GM10266 (cell line): ENCODE measurements at regions not wholly inside any gene's neighbourhood (a gene's known extent, or its start where the extent isn't known, plus 50 kb on each side); places are given as distances from the start of the nearest gene placed in this dataset.
A peak's percentile ranks its signal among the peaks of the same experiment; 100 is the strongest.
"Not testable (repeated sequence)": the region's sequence is repeated elsewhere in the genome, so short reads cannot be mapped to it uniquely, and the experiment has no call there.

ENCODE experiments used
- DNase-seq: peaks from one replicate; pipeline ENCODE4 v3.0.0; 2012; ENCODE audit errors: extremely low spot score
- CTCF ChIP-seq: IDR thresholded peaks from 2 replicates; pipeline ENCODE4 v1.5.1; 2012; ENCODE audit warnings: mild to moderate bottlenecking, low read depth; ENCODE audit not compliant: control insufficient read depth, insufficient read depth; ENCODE audit errors: missing control alignments

GRCh38 chr4:162978398-162978797 is 188.3 kb downstream of the NAF1 start:
- no peak for TF ChIP-seq CTCF
- DNase-seq = no peak

GRCh38 chr4:162977788-162978187 is 188.9 kb downstream of the NAF1 start:
- no peak for TF ChIP-seq CTCF
- DNase-seq = no peak

DNA sequence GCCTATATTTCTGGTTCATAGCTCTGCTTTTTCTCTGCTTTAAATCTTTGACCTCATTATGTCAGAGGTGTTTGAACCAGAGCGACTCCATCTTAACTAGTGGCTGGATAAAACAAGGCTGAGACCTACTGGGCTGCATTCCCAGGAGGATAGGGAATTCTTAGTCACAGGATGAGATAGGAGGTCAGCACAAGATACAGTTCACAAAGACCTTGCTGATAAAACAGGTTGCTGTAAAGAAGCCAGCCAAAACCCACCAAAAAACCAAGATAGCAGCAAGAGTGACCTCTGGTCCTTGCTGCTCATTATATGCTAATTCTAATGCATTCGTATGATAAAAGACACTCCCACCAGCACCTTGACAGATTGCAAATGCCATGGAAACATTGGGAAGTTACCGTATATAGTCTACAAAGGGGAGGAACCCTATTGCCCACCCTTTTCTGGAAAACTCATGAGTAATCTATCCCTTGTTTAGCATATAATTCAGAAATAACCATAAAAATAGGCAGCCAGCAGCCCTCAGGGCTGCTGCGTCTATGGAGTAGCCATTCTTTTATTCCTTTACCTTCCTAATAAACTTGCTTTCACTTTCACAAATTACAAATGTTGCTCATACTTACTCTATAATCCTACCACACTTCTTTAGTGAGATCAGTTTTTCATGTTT is 193.9 kb downstream of the NAF1 start:
- TF ChIP-seq CTCF = no peak
- no peak for DNase-seq

DNA sequence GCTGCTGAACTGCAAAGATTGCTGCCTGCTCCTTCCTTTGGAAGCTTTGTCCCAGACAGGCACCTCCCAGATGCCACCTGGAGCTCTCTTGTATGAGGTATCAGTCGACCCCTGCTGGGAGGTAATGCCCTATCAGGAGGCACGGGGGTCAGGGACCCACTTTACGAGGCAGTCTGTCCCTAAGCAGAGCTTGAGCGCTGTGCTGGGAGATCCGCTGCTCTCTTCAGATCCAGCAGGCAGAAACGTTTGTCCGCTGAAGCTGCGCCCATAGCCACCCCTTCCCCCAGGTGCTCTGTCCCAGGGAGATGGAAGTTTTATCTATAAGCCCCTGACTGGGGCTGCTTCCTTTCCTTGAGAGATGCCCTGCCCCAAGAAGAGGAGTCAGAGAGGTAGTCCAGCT is 197.5 kb downstream of the NAF1 start:
- no peak for DNase-seq
- TF ChIP-seq CTCF = no peak

DNA sequence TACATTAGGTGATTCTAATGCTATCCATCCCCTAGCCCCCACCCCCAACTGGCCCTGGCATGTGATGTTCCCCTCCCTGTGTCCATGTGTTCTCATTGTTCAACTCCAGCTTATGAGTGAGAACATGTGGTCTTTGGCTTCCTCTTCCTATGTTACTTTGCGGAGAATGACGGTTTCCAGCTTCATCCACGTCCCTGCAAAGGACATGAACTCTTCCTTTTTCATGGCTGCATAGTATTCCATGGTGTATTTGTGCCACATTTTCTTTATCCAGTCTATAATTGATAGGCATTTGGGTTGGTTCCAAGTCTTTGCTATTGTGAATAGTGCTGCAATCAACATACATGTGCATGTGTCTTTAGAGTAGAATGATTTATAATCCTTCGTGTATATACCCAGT is 200.7 kb downstream of the NAF1 start:
- not testable (repeated sequence) for DNase-seq

DNA sequence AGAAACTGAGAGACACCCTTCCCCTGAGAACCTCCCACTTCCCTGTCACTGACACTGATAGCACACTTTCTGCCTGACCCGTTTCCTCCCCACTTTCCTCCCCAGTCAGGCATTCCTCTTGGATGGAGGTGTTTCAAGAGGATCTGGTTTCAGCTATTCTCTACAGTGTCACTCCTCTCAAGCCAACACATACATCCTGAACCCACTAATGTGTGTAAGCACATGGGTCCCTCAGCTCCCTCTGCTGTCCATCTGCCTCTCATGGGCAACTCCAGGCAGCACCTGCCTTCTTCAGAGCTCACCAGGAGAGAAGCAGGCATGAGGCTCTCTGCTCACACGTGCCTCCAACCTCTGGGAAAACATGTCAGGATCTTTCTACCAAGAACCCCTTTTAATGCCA is 207.6 kb downstream of the NAF1 start:
- no peak for DNase-seq
- TF ChIP-seq CTCF = peak; percentile 35

GRCh38 chr4:162957521-162958143 is 209.1 kb downstream of the NAF1 start:
- TF ChIP-seq CTCF = no peak
- DNase-seq = no peak
